Sigmoid colon (tissue), 4 donors: ENCODE measurements at regions not wholly inside any gene's neighbourhood (a gene's known extent, or its start where the extent isn't known, plus 50 kb on each side); places are given as distances from the start of the nearest gene placed in this dataset.

Experiments
- CTCF ChIP-seq, 4 experiments: fragments of 450-650 bp in 3 of 4; fragments of 200-600 bp in 1 of 4; IDR thresholded peaks; one replicate each; pipeline ENCODE4 v1.5.1; 2016 to 2019; ENCODE audit warnings: antibody characterized with exemption in 4 of 4, mild to moderate bottlenecking in 3 of 4, moderate library complexity in 2 of 4
- EP300 ChIP-seq, 4 donors: sonication (generic); formaldehyde crosslinking; IDR thresholded peaks; one replicate each; pipeline ENCODE4 v1.6.1; 2017; ENCODE audit warnings: antibody characterized with exemption in 4 of 4
- POLR2A ChIP-seq, 2 donors: fragments of 450-650 bp; IDR thresholded peaks; one replicate each; pipeline ENCODE4 v1.6.1; 2016; ENCODE audit warnings: antibody characterized with exemption in 2 of 2, mild to moderate bottlenecking in 2 of 2, moderate library complexity in 2 of 2
- POLR2AphosphoS5 ChIP-seq, 4 donors: sonication (generic); formaldehyde crosslinking; IDR thresholded peaks; one replicate each; pipeline ENCODE4 v1.6.1; 2017; ENCODE audit warnings: antibody characterized with exemption in 4 of 4

DNA sequence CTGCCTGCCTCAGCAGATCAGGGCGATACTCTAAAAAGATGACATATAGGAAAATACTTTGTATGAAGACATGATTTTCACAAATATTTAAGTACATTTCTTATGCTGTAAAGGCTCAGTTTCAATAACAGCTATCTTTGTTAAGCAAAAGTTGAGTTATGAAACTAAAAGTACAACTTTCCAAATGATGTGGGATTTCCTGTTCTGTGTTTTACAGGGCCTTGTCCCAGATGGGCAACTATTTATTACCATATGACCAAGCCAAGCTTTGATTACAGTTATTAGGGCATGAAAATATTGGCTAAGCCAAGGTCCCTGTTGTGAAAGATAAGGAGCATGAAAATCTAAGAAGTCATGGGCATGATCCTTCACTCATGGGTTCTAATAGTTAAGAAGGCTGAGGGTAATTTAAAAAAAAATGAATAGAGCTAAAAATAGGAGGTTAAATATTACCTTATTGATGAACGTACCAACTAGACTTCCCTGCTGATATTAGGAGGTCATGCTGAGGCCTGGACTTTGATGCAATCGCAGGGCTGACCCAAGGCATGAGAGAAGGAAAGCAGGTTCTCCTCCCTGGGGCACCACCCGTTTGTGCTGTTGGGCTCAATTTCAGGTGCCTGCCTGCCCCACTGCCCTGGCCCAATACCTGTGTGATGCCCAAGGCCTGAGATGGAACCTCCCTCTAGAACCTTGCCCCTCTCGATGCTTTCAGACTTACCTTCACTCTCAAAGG lies 294.4 kb upstream of the PRDM1 start:
- TF ChIP-seq POLR2A (IDR thresholded peaks at IDR 0.05) (no peak), CTCF (IDR thresholded peaks at IDR 0.05) (no peak), EP300 (IDR thresholded peaks at IDR 0.05) (no peak), POLR2AphosphoS5 (IDR thresholded peaks at IDR 0.05) (no peak)
